Choroid plexus epithelial cell (primary cell): ENCODE measurements at regions not wholly inside any gene's neighbourhood (a gene's known extent, or its start where the extent isn't known, plus 50 kb on each side); places are given as distances from the start of the nearest gene placed in this dataset.

Source experiments
- DNase-seq: peaks from one replicate; pipeline ENCODE4 v3.0.0-alpha.2; 2010; ENCODE audit warnings: low read depth
- H3K4me3 ChIP-seq: 2 replicates; pipeline ENCODE4 v1.5.1; 2011; ENCODE audit warnings: low read depth, mild to moderate bottlenecking, control low read depth, low read length, moderate library complexity
- CTCF ChIP-seq: conservative IDR thresholded peaks from 2 replicates; pipeline ENCODE4 v1.5.1; 2011; ENCODE audit warnings: low read depth, mild to moderate bottlenecking, control low read depth, inconsistent platforms, low read length, moderate library complexity

- no peak overlapping the region for H3K4me3 ChIP-seq
- no peak for DNase-seq
Observed at GRCh38 chr5:98516701-98517100, 256.8 kb upstream of the RGMB start.

GRCh38 chr5:98517560-98518366 lies 255.7 kb upstream of the RGMB start:
- DNase-seq = no peak
- no peak overlapping the region for H3K4me3 ChIP-seq
- no peak for TF ChIP-seq CTCF

More at GRCh38 chr5:98516701-98517100, 256.8 kb upstream of the RGMB start:
- TF ChIP-seq CTCF = no peak

GRCh38 chr5:98518754-98519153 lies 254.7 kb upstream of the RGMB start:
- no peak overlapping the region for H3K4me3 ChIP-seq
- no peak for TF ChIP-seq CTCF
- no peak for DNase-seq

GRCh38 chr5:98519571-98519970 lies 253.9 kb upstream of the RGMB start:
- no peak for TF ChIP-seq CTCF
- DNase-seq = no peak
- H3K4me3 ChIP-seq = no peak overlapping the region

- no peak for TF ChIP-seq CTCF
- DNase-seq = no peak
- no peak overlapping the region for H3K4me3 ChIP-seq
Observed at GRCh38 chr5:98521821-98522220, 251.6 kb upstream of the RGMB start.

GRCh38 chr5:98524773-98525172 lies 248.7 kb upstream of the RGMB start:
- no peak overlapping the region for H3K4me3 ChIP-seq
- TF ChIP-seq CTCF = no peak
- no peak for DNase-seq

- no peak for DNase-seq
- TF ChIP-seq CTCF = no peak
- no peak overlapping the region for H3K4me3 ChIP-seq
Observed at GRCh38 chr5:98527846-98528245, 245.6 kb upstream of the RGMB start.
